Fibroblast of lung (primary cell): ENCODE measurements at regions not wholly inside any gene's neighbourhood (a gene's known extent, or its start where the extent isn't known, plus 50 kb on each side); places are given as distances from the start of the nearest gene placed in this dataset.

Experiments
- CTCF ChIP-seq, 2 donors: IDR thresholded peaks in 1 of 2; conservative IDR thresholded peaks in 1 of 2; 1 replicate in 1 of 2; 2 replicates in 1 of 2; pipeline ENCODE4 v1.5.1; 2011 to 2012; ENCODE audit warnings: low read length in 2 of 2, control low read depth in 1 of 2, inconsistent platforms in 1 of 2, low read depth in 1 of 2, mild to moderate bottlenecking in 1 of 2
- EZH2 ChIP-seq: IDR thresholded peaks from 2 replicates; pipeline ENCODE4 v1.5.1; 2012; ENCODE audit warnings: low read length, control low read depth, mild to moderate bottlenecking; ENCODE audit errors: missing control alignments

- TF ChIP-seq CTCF (conservative IDR thresholded peaks at IDR 0.05 in 1 of 2, IDR thresholded peaks at IDR 0.05 in 1 of 2; ENCODE audit: low read depth in 1 of 2, low read length in 2 of 2) (no peak), EZH2 (no peak)
Measured at GRCh38 chr5:101532430-101532829, 629.3 kb upstream of the ST8SIA4 start.
